IPS-20b (cell line): ENCODE measurements at regions not wholly inside any gene's neighbourhood (a gene's known extent, or its start where the extent isn't known, plus 50 kb on each side); places are given as distances from the start of the nearest gene placed in this dataset.

Experiments used
- H3K27ac ChIP-seq: one replicate; pipeline ENCODE4 v1.5.1; 2013; ENCODE audit warnings: low read length
- H3K27me3 ChIP-seq: 2 replicates; pipeline ENCODE4 v1.6.1; 2013; ENCODE audit warnings: mild to moderate bottlenecking, low read length, inconsistent platforms; ENCODE audit not compliant: insufficient read depth
- H3K36me3 ChIP-seq: 2 replicates; pipeline ENCODE4 v1.6.1; 2013; ENCODE audit warnings: low read depth, mild to moderate bottlenecking, inconsistent platforms, low read length, moderate library complexity; ENCODE audit not compliant: insufficient read depth
- H3K4me1 ChIP-seq: 2 replicates; pipeline ENCODE4 v1.6.1; 2013; ENCODE audit warnings: mild to moderate bottlenecking, control low read depth, inconsistent platforms, low read length, moderate library complexity; ENCODE audit not compliant: insufficient read depth
- H3K4me3 ChIP-seq: 2 replicates; pipeline ENCODE4 v1.5.1; 2013; ENCODE audit warnings: mild to moderate bottlenecking, low read length, inconsistent platforms
- H3K9ac ChIP-seq: 2 replicates; pipeline ENCODE4 v1.6.1; 2013; ENCODE audit warnings: low read depth, mild to moderate bottlenecking, inconsistent platforms, low read length, moderate library complexity
- H3K9me3 ChIP-seq: 2 replicates; pipeline ENCODE4 v1.6.1; 2013; ENCODE audit warnings: mild to moderate bottlenecking, low read depth, low read length, inconsistent platforms; ENCODE audit not compliant: insufficient read depth

GRCh38 chr10:33680036-33680435 lies 345.6 kb upstream of the NRP1 start:
- Histone ChIP-seq H3K4me1 (no peaks in the 10 kb centered on the region), H3K27ac (no peak overlapping the region), H3K36me3 (no peaks in the 10 kb centered on the region), H3K27me3 (no peaks in the 10 kb centered on the region), H3K9me3 (peaks cover 11% of the 10 kb centered on the region), H3K4me3 (no peak overlapping the region), H3K9ac (no peak overlapping the region)

GRCh38 chr10:33676606-33677339 lies 342.3 kb upstream of the NRP1 start:
- Histone ChIP-seq H3K9ac (no peak overlapping the region), H3K9me3 (peaks cover 11% of the 10 kb centered on the region), H3K36me3 (no peaks in the 10 kb centered on the region), H3K27me3 (no peaks in the 10 kb centered on the region), H3K4me1 (no peaks in the 10 kb centered on the region), H3K4me3 (no peak overlapping the region), H3K27ac (no peak overlapping the region)

GRCh38 chr10:33674986-33675599 lies 340.6 kb upstream of the NRP1 start:
- H3K36me3 ChIP-seq, result no peaks in the 10 kb centered on the region
- H3K27me3 ChIP-seq, result no peaks in the 10 kb centered on the region
- H3K4me1 ChIP-seq, result no peaks in the 10 kb centered on the region
- H3K9me3 ChIP-seq, result peaks cover 11% of the 10 kb centered on the region
- no peak overlapping the region for H3K27ac ChIP-seq
- H3K9ac ChIP-seq, result no peak overlapping the region
- no peak overlapping the region for H3K4me3 ChIP-seq

DNA sequence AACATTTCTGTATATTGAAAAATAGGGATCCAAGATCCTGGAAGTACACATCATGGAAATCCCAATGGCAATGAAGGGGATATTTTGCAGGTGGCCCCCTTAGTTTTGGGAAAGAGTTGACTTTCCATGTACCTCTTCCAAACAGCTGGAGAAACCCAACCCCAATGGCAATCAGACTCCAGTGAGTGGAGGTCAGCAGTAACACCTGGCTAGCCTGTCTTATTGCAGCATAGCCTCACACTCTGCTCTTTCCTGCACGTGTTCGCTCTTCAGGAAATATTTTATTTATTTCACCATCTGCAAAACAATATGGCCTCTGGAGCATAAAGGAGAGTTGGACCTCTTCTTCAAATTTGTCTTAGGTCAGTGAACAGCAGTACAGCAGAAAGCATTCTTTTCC lies 340.0 kb upstream of the NRP1 start:
- H3K4me3 ChIP-seq, result no peak overlapping the region
- H3K27me3 ChIP-seq, result no peaks in the 10 kb centered on the region
- H3K4me1 ChIP-seq, result no peaks in the 10 kb centered on the region
- no peak overlapping the region for H3K27ac ChIP-seq
- H3K36me3 ChIP-seq, result no peaks in the 10 kb centered on the region
- no peak overlapping the region for H3K9ac ChIP-seq
- peaks cover 11% of the 10 kb centered on the region for H3K9me3 ChIP-seq

DNA sequence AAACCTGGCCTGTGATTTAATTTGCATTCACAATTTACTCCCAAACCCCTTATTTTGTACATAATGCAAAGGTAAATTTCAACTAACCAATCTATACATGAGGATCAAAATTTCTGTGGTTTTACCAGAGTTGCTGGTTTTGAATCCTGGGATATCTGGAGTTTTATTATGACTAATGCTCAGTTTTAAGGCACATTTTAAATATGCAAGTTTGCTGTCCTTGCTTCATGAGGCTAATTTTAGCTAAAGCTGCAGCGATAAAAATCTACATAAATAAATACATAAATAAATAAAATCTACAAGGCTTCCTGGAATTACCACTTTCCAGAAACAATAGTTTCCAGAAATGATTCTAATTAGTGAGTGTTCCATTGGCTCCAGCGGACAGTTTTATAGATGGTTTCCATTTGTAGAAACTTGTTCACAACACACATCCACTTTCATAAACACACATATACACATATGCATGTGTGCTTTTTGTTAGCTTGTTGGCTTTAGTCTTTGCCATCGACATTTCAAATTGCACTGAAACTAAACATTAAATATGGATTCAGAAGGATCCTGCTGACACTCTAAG lies 339.5 kb upstream of the NRP1 start:
- no peaks in the 10 kb centered on the region for H3K36me3 ChIP-seq
- H3K9me3 ChIP-seq, result peaks cover 11% of the 10 kb centered on the region
- no peak overlapping the region for H3K27ac ChIP-seq
- no peak overlapping the region for H3K9ac ChIP-seq
- no peaks in the 10 kb centered on the region for H3K27me3 ChIP-seq
- no peaks in the 10 kb centered on the region for H3K4me1 ChIP-seq
- no peak overlapping the region for H3K4me3 ChIP-seq

DNA sequence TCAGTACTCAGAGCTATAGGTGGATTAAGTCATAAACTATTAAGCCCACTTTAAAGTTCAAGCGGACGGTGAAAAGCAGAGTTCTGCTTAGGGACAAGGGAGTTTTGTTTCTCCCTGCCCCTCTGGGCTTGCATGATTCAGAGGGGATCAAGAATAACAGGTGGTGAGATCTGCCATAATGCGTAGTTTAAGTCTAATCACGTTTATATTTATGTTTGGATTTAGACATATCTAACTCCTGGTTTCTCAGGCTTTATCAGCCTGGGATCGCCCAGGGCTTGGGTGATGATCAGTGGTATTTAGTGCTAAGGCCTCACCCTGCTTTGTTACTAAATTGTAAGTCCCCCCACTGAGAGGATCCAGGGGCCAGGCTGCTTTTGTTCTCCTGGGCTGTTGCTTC lies 335.4 kb upstream of the NRP1 start:
- Histone ChIP-seq H3K4me3 (no peak overlapping the region), H3K27ac (no peak overlapping the region), H3K9ac (no peak overlapping the region), H3K27me3 (no peaks in the 10 kb centered on the region), H3K36me3 (no peaks in the 10 kb centered on the region), H3K4me1 (no peaks in the 10 kb centered on the region), H3K9me3 (no peaks in the 10 kb centered on the region; the same call in 1 of the 2 replicates)

- Histone ChIP-seq H3K4me1 (no peaks in the 10 kb centered on the region), H3K27me3 (no peaks in the 10 kb centered on the region), H3K27ac (no peak overlapping the region), H3K9ac (no peak overlapping the region), H3K36me3 (no peaks in the 10 kb centered on the region), H3K9me3 (no peaks in the 10 kb centered on the region; the same call in none of the 2 replicates), H3K4me3 (no peak overlapping the region)
These were observed 332.4 kb upstream of the NRP1 start for GRCh38 chr10:33666686-33667480.

GRCh38 chr10:33665501-33665900 lies 331.0 kb upstream of the NRP1 start:
- Histone ChIP-seq H3K4me3 (no peak overlapping the region), H3K9me3 (no peaks in the 10 kb centered on the region; the same call in none of the 2 replicates), H3K27ac (no peak overlapping the region), H3K9ac (no peak overlapping the region), H3K4me1 (no peaks in the 10 kb centered on the region), H3K36me3 (no peaks in the 10 kb centered on the region), H3K27me3 (no peaks in the 10 kb centered on the region)

GRCh38 chr10:33664070-33664469 lies 329.6 kb upstream of the NRP1 start:
- peaks cover 4% of the 10 kb centered on the region; the same call in 1 of the 2 replicates for H3K4me1 ChIP-seq
- no peaks in the 10 kb centered on the region; the same call in none of the 2 replicates for H3K9me3 ChIP-seq
- no peak overlapping the region for H3K27ac ChIP-seq
- H3K4me3 ChIP-seq, result no peak overlapping the region
- H3K27me3 ChIP-seq, result no peaks in the 10 kb centered on the region
- no peak overlapping the region for H3K9ac ChIP-seq
- no peaks in the 10 kb centered on the region for H3K36me3 ChIP-seq

- Histone ChIP-seq H3K4me1 (peaks cover 8% of the 10 kb centered on the region; the same call in 1 of the 2 replicates), H3K36me3 (no peaks in the 10 kb centered on the region), H3K9ac (no peak overlapping the region), H3K9me3 (no peaks in the 10 kb centered on the region; the same call in none of the 2 replicates), H3K27ac (no peak overlapping the region), H3K27me3 (no peaks in the 10 kb centered on the region), H3K4me3 (no peak overlapping the region)
These were observed 327.3 kb upstream of the NRP1 start for GRCh38 chr10:33661580-33662336.

DNA sequence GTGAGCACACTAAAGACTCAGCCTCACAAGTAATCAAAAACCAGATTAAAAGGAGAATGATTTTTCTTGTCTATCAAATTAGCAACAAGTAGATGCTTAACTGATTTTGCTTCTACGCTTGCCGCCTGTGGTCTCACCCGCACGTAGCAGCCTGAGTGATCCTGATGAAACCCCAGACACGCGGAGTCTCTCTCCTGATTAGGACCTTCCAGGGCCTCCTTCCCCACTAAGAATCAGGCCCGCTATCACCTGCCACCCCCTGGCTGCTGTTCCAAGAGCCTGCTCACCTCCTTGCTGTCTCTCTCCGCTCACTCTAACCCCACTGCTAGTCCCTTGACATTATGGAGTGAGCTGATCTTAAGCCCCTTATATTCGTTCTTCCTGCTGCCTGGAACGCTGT lies 325.9 kb upstream of the NRP1 start:
- no peaks in the 10 kb centered on the region for H3K27me3 ChIP-seq
- H3K4me3 ChIP-seq, result no peak overlapping the region
- no peaks in the 10 kb centered on the region; the same call in 1 of the 2 replicates for H3K9me3 ChIP-seq
- no peaks in the 10 kb centered on the region for H3K36me3 ChIP-seq
- no peak overlapping the region for H3K27ac ChIP-seq
- no peak overlapping the region for H3K9ac ChIP-seq
- peaks cover 8% of the 10 kb centered on the region; the same call in 1 of the 2 replicates for H3K4me1 ChIP-seq
